H1 (cell line): ENCODE measurements at regions not wholly inside any gene's neighbourhood (a gene's known extent, or its start where the extent isn't known, plus 50 kb on each side); places are given as distances from the start of the nearest gene placed in this dataset.

Experiments used
- CTCF ChIA-PET: fragments of 300-600 bp; sonication (Branson Sonifier 250); formaldehyde crosslinking; loops from one replicate; lab custom pipeline; 2021; ENCODE audit not compliant: partially characterized antibody; lab: Charles Lee
- POLR2A ChIA-PET: fragments of 300-600 bp; sonication (Branson Sonifier 250); formaldehyde crosslinking; loops from one replicate; lab custom pipeline; 2021; ENCODE audit warnings: inconsistent platforms; ENCODE audit not compliant: partially characterized antibody; lab: Charles Lee
- DNase-seq, 2 experiments: peaks; one replicate each; pipeline versions ENCODE4 v3.0.0 to v3.0.0-alpha.2; 2010 to 2022; ENCODE audit warnings: low spot score in 2 of 2, low read depth in 1 of 2, mixed read lengths in 1 of 2
- FAIRE-seq: peaks from 2 replicates; lab custom pipeline; 2011; peaks lifted over from hg19 to GRCh38; lab: Jason Lieb, UNC
- H2AFZ ChIP-seq: 2 replicates; pipeline ENCODE4 v1.8.1; 2012; ENCODE audit warnings: low read length, inconsistent platforms
- H2AK5ac ChIP-seq: 2 replicates; pipeline ENCODE4 v1.6.1; 2013; ENCODE audit warnings: low read depth, low read length
- H2BK120ac ChIP-seq: replicated peaks from 2 replicates; pipeline ENCODE3; 2013; ENCODE audit warnings: low read depth, low read length, inconsistent platforms
- H2BK12ac ChIP-seq: 2 replicates; pipeline ENCODE4 v1.6.1; 2013; ENCODE audit warnings: low read depth, low read length
- H2BK15ac ChIP-seq: 2 replicates; pipeline ENCODE4 v1.6.1; 2013; ENCODE audit warnings: low read length
- H2BK20ac ChIP-seq: 2 replicates; pipeline ENCODE4 v1.6.1; 2013; ENCODE audit warnings: low read length
- H2BK5ac ChIP-seq: 2 replicates; pipeline ENCODE4 v1.6.1; 2013; ENCODE audit warnings: low read depth, low read length
- H3K14ac ChIP-seq: 2 replicates; pipeline ENCODE4 v1.6.1; 2013; ENCODE audit warnings: inconsistent platforms; ENCODE audit not compliant: insufficient read length
- H3K18ac ChIP-seq: 2 replicates; pipeline ENCODE4 v1.6.1; 2013; ENCODE audit warnings: low read length; ENCODE audit errors: extremely low read depth
- H3K23ac ChIP-seq: 2 replicates; pipeline ENCODE4 v1.6.1; 2013; ENCODE audit warnings: inconsistent platforms; ENCODE audit not compliant: insufficient read length
- H3K23me2 ChIP-seq: 2 replicates; pipeline ENCODE4 v1.6.1; 2013; ENCODE audit warnings: low read depth, low read length
- H3K27ac ChIP-seq: 2 replicates; pipeline ENCODE4 v1.6.1; 2011; ENCODE audit warnings: low read depth, low read length, inconsistent platforms
- H3K27me3 ChIP-seq, 4 experiments: replicated peaks in 1 of 4; 1 replicate in 1 of 4; 2 replicates in 3 of 4; pipeline versions ENCODE4 v1.6.1 to v1.8.1; 2011 to 2013; ENCODE audit warnings: low read length in 3 of 4, mild to moderate bottlenecking in 3 of 4, inconsistent platforms in 2 of 4, mixed read lengths in 2 of 4, moderate library complexity in 1 of 4; ENCODE audit not compliant: control insufficient read depth in 3 of 4, insufficient read depth in 3 of 4; ENCODE audit errors: extremely low read depth in 1 of 4
- H3K36me3 ChIP-seq, 4 experiments: 2 replicates each; pipeline versions ENCODE4 v1.6.1 to v1.8.1; 2011 to 2013; ENCODE audit warnings: mild to moderate bottlenecking in 4 of 4, low read length in 3 of 4, moderate library complexity in 2 of 4, control low read depth in 1 of 4, inconsistent platforms in 1 of 4; ENCODE audit not compliant: insufficient read depth in 4 of 4, control insufficient read depth in 2 of 4
- H3K4ac ChIP-seq: replicated peaks from 2 replicates; pipeline ENCODE3; 2013; ENCODE audit warnings: low read length, low read depth, mixed read lengths, inconsistent platforms; ENCODE audit not compliant: insufficient read length
- H3K4me1 ChIP-seq, 4 experiments: replicated peaks in 1 of 4; 1 replicate in 1 of 4; 2 replicates in 3 of 4; pipeline versions ENCODE4 v1.6.1 to v1.8.1; 2011 to 2013; ENCODE audit warnings: low read length in 3 of 4, inconsistent platforms in 2 of 4, mixed read lengths in 1 of 4; ENCODE audit not compliant: insufficient read depth in 4 of 4, control insufficient read depth in 3 of 4
- H3K4me2 ChIP-seq, 2 experiments: 2 replicates each; pipeline versions ENCODE4 v1.6.1 to v1.8.1; 2011 to 2013; ENCODE audit warnings: low read depth in 2 of 2, low read length in 2 of 2, control low read depth in 1 of 2, inconsistent platforms in 1 of 2, mild to moderate bottlenecking in 1 of 2; ENCODE audit not compliant: insufficient read depth in 1 of 2
- H3K4me3 ChIP-seq, 4 experiments: fragments of 200-600, 300-600 bp in 1 of 4; sonication (generic), shearing (Covaris generic), sonication (Bioruptor Twin) in 1 of 4; 2 replicates each; pipeline versions ENCODE4 v1.5.1 to v1.8.1; 2011 to 2016; ENCODE audit warnings: low read length in 4 of 4, low read depth in 3 of 4, control low read depth in 2 of 4, inconsistent platforms in 2 of 4, mild to moderate bottlenecking in 2 of 4, mixed read lengths in 1 of 4, moderate library complexity in 1 of 4; ENCODE audit not compliant: insufficient read depth in 2 of 4; ENCODE audit errors: extremely low read depth in 1 of 4
- H3K56ac ChIP-seq: replicated peaks from 2 replicates; pipeline ENCODE3; 2013; ENCODE audit warnings: low read depth, mild to moderate bottlenecking, mixed read lengths, low read length, inconsistent platforms; ENCODE audit not compliant: insufficient read length
- H3K79me1 ChIP-seq: 2 replicates; pipeline ENCODE4 v1.6.1; 2013; ENCODE audit warnings: low read depth, low read length, control low read depth
- H3K79me2 ChIP-seq, 2 experiments: 2 replicates each; pipeline versions ENCODE4 v1.6.1 to v1.8.1; 2012 to 2013; ENCODE audit warnings: low read length in 2 of 2, mild to moderate bottlenecking in 2 of 2, inconsistent platforms in 1 of 2; ENCODE audit not compliant: insufficient read depth in 2 of 2, control insufficient read depth in 1 of 2
- H3K9ac ChIP-seq, 4 experiments: replicated peaks in 1 of 4; 1 replicate in 1 of 4; 2 replicates in 3 of 4; pipeline versions ENCODE4 v1.6.1 to v1.8.1; 2011 to 2013; ENCODE audit warnings: low read depth in 3 of 4, low read length in 3 of 4, control low read depth in 2 of 4, mild to moderate bottlenecking in 2 of 4, moderate library complexity in 2 of 4, inconsistent platforms in 1 of 4; ENCODE audit errors: extremely low read depth in 1 of 4
- H3K9me3 ChIP-seq, 2 experiments: 2 replicates each; pipeline versions ENCODE4 v1.6.1 to v1.8.1; 2012 to 2013; ENCODE audit warnings: mild to moderate bottlenecking in 2 of 2, moderate library complexity in 2 of 2, control low read depth in 1 of 2, inconsistent platforms in 1 of 2, low read depth in 1 of 2, low read length in 1 of 2, mixed read lengths in 1 of 2; ENCODE audit not compliant: insufficient read depth in 2 of 2
- H4K20me1 ChIP-seq, 2 experiments: replicated peaks in 1 of 2; 2 replicates each; pipeline versions ENCODE3 to v1.8.1; 2011 to 2013; ENCODE audit warnings: inconsistent platforms in 2 of 2, low read length in 2 of 2, mild to moderate bottlenecking in 1 of 2; ENCODE audit not compliant: insufficient read depth in 2 of 2, control insufficient read depth in 1 of 2
- H4K5ac ChIP-seq: 2 replicates; pipeline ENCODE4 v1.6.1; 2013; ENCODE audit warnings: low read length, low read depth, mixed read lengths, inconsistent platforms; ENCODE audit not compliant: insufficient read length
- H4K8ac ChIP-seq: 2 replicates; pipeline ENCODE4 v1.8.0; 2013; ENCODE audit warnings: mild to moderate bottlenecking, moderate library complexity, low read length, inconsistent platforms; ENCODE audit not compliant: insufficient read depth; ENCODE audit errors: extremely low read depth
- H4K91ac ChIP-seq: replicated peaks from 2 replicates; pipeline ENCODE3; 2013; ENCODE audit warnings: low read length, mixed read lengths, inconsistent platforms; ENCODE audit not compliant: insufficient read length
- MAFK ChIP-seq: IDR thresholded peaks from 2 replicates; pipeline ENCODE4 v1.6.1; 2012; ENCODE audit warnings: low read depth, mild to moderate bottlenecking, improper control_type of control experiment, low read length
- WGBS, 2 experiments: shearing (Covaris generic) in 1 of 2; methylation state at CpG; one replicate each; pipeline versions ENCODE4 v1.1.6 to v1.1.7; 2013 to 2015; ENCODE audit warnings: low lambda C conversion rate in 2 of 2, mixed read lengths in 2 of 2, inconsistent platforms in 1 of 2, low coverage in 1 of 2, missing lambda C conversion rate in 1 of 2; ENCODE audit not compliant: insufficient replicate concordance in 2 of 2, insufficient coverage in 1 of 2, insufficient read length in 1 of 2; ENCODE audit errors: extremely low coverage in 1 of 2, missing lambda C conversion rate in 1 of 2; 5-methylcytosine and 5-hydroxymethylcytosine counted together

GRCh38 chr4:115670930-115671329 is 557.5 kb upstream of the NDST4 start:
- 98% methylated on average over 2 of the region's 2 CpGs; no CpG with 5 or more reads in 1 of the 2 experiments for WGBS, 2 experiments
- ChIA-PET CTCF (no interaction called here), POLR2A (no interaction called here)
- FAIRE-seq (no peak), DNase-seq (no peak)
- H4K91ac ChIP-seq = no peak overlapping the region
- H4K20me1 ChIP-seq = no peaks in the 10 kb centered on the region
- no peak overlapping the region for H2BK12ac ChIP-seq
- no peaks in the 10 kb centered on the region for H3K4me1 ChIP-seq
- H4K5ac ChIP-seq = no peak overlapping the region
- no peaks in the 10 kb centered on the region for H3K9me3 ChIP-seq
- H2BK5ac ChIP-seq = no peak overlapping the region
- no peak overlapping the region for H3K9ac ChIP-seq
- H2AK5ac ChIP-seq = no peak overlapping the region
- no peaks in the 10 kb centered on the region for H3K27me3 ChIP-seq
- H3K79me2 ChIP-seq = no peaks in the 10 kb centered on the region
- no peak overlapping the region for H3K18ac ChIP-seq
- no peak overlapping the region for H3K4me2 ChIP-seq
- H3K4ac ChIP-seq = no peak overlapping the region
- H3K23me2 ChIP-seq = no peaks in the 10 kb centered on the region
- no peak overlapping the region for H2BK20ac ChIP-seq
- no peak overlapping the region for H3K23ac ChIP-seq
- H3K56ac ChIP-seq = no peak overlapping the region
- H2BK120ac ChIP-seq = no peak overlapping the region
- H4K8ac ChIP-seq = no peak overlapping the region
- H2BK15ac ChIP-seq = no peak overlapping the region
- H3K14ac ChIP-seq = no peak overlapping the region
- no peak overlapping the region for H3K4me3 ChIP-seq
- TF ChIP-seq MAFK = no peak
- H3K79me1 ChIP-seq = no peaks in the 10 kb centered on the region
- H3K27ac ChIP-seq = no peak overlapping the region
- H3K36me3 ChIP-seq = no peaks in the 10 kb centered on the region
- no peak overlapping the region for H2AFZ ChIP-seq
